Iris pigment epithelial cell (primary cell): ENCODE measurements at regions not wholly inside any gene's neighbourhood (a gene's known extent, or its start where the extent isn't known, plus 50 kb on each side); places are given as distances from the start of the nearest gene placed in this dataset.
"Not testable (repeated sequence)": the region's sequence is repeated elsewhere in the genome, so short reads cannot be mapped to it uniquely, and the experiment has no call there.

Source experiments
- DNase-seq: peaks from one replicate; pipeline ENCODE4 v3.0.0-alpha.2; 2011; ENCODE audit warnings: low read depth

DNA sequence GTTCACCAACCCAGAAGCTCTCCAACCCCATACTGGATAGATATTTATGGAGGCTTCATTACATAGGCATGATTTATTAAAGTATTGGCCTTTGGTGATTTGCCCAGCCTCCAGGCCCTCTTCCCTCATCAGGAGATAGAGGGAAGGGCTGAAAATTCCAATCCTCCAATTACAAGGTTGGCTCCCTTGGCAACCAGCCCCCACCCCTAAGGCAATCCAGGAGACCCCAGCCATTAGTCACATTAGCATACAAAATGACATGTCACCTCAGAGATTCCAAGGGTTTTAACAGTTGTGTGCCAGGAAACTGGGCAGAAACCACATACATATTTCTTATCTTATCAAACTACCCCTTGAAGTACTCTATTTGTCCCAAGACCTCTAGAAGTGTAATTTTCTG lies 210.0 kb downstream of the HINT1 start:
- no peak for DNase-seq

DNA sequence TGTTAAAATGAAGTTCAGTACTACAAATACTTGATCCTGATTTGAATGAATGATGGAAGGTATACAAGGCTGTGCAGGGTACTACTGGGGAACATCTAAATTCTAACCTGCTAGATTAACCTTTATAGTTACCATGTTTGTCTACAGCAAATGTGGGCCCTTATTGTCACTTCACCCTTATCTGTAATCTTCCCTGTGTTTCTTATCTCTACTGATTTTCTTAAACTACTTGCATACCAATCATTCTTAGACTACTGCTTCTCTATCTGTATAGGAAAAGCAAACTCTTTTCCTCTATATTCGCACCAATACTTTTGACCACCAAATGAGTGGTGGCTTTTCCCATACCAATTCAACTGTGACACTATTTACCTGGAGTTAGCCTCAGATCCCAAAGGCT lies 210.7 kb downstream of the HINT1 start:
- no peak for DNase-seq

DNA sequence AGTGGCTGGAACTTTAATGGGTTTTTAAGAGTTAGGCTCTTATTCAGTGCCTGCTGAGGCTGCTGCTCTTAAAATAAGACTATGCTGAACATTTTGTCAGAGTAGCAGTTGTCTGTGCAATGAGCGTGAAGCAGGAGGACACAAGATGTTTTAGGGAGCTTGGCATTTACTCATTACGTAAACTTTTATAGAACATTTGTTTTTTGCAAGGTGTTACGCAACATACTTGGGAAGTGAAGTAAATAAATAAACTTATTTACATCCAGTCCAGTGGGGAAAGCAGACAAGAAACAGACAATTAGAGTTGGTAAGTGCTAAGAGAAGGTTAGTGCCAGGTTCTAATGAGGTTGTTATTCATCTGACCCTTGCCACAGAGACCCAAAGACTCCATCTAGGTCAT lies 226.0 kb downstream of the HINT1 start:
- no peak for DNase-seq

DNA sequence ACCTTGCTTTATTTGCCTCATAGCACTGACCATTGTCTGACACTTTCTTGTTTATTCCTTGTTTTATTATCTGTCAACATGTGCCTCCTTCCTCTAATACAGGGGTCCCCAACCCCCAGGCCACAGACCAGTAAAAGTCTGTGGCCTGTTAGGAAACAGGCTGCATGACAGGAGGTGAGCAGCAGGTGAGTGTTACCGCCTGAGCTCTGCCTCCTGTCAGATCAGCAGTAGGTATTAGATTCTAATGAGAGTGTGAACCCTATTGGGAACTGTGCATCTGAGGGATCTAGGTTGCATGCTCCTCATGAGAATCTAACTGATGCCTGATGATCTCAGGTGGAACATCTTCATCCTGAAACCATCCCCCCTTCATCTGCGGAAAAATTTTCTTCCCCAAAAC lies 228.0 kb downstream of the HINT1 start:
- no peak for DNase-seq

DNA sequence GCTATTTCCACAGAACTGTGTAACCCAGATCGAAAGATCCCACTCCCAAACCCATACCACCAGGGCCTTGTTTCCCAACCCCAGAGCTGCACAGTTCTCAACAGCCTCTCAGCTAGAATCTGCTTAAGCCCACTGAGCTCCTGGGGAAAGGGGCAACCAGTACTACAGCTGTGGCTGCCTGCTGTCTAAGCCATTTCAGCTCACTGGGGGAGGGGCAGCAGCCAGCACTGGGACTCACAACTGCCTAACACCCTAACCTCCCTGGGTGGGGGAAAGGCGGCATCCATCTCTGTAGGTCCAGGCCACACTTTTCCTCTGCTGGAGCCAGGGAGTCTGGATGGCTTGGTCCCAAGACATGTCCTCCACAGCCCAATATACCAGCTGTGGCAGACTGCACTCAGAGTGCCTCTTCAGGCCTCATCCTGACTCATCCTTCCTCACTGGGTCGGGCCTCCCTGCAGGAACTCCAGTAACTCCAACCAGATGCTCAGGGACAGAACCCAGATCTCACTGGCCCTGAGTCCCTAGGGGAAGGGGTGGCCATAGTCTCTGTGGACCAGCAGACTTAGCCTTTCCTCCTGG lies 241.4 kb downstream of the HINT1 start:
- no peak for DNase-seq

DNA sequence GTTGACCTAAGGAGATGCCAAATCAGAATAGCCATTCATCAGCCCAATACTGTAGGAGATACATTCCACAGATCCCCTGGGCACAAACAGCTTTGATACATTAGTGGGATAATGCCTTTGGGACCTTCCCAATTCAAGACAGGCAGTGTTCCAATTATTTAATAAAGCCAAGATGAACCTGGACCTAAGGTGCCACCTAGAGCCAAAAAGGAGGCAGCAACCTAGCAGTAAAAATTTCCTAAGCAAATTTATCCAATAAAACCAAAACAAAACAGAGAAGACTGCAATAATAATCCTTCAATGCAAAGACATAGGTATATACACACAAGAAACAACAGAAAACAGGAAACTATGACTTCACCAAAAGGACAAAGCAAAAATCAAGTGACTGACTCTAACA lies 253.0 kb downstream of the HINT1 start:
- no peak for DNase-seq

DNA sequence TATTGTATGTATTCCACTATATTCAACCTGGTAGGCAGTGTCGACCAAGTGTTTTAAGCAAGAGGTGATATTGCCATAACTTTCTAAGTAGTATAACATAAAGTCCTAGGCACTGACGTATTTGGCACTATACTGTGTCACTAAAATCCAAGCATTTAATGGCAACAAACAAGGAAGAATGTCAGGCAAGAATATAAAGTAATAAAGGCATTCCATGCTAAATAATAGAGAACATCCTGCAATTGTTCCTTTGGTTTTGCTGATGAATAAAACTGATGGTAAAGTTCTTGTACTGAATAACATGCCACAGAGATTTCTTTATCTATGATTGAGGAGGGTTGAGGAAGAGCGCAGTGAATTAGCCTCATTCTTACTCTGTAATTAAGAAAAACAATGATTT lies 256.9 kb downstream of the HINT1 start:
- no peak for DNase-seq

DNA sequence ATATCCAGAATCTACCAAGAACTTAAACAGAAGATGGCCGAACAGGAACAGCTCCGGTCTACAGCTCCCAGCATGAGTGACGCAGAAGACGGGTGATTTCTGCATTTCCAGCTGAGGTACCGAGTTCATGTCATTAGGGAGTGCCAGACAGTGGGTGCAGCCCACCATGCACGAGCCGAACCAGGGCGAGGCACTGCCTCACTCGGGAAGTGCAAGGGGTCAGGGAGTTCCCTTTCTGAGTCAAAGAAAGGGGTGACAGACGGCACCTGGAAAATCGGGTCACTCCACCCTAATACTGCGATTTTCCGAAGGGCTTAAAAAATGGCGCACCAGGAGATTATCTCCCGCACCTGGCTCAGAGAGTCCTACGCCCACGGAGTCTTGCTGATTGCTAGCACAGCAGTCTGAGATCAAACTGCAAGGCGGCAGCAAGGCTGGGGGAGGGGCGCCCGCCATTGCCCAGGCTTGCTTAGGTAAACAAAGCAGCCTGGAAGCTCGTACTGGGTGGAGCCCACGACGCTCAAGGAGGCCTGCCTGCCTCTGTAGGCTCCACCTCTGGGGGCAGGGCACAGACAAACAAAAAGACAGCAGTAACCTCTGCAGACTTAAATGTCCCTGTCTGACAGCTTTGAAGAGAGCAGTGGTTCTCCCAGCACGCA lies 267.4 kb downstream of the HINT1 start:
- not testable (repeated sequence) for DNase-seq

DNA sequence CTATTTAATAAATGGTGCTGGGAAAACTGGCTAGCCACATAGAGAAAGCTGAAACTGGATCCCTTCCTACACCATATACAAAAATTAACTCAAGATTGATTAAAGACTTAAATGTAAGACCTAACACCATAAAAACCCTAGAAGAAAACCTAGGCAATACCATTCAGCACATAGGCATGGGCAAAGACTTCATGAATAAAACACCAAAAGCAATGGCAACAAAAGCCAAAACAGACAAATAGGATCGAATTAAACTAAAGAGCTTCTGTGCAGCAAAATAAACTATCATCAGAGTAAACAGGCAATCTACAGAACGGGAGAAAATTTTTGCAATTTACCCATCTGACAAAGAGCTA lies 267.9 kb downstream of the HINT1 start:
- not testable (repeated sequence) for DNase-seq

DNA sequence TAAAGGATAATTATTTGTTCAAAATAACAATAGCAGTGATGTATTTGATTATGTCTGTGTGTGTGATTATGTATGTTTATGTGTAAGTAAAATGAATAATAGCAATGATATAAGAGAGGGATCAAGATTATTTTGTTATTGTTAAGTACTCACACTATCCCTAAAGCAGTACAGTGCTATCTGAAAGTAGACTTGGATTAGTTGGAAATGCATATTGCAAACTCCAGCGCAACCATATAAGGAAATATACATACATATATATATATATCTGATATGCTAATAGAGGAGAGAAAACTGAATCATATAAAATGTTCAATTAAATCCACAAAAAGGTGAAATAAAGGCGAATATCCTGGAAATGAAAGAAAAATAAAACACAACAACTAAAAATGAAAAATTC lies 268.4 kb downstream of the HINT1 start:
- no peak for DNase-seq

DNA sequence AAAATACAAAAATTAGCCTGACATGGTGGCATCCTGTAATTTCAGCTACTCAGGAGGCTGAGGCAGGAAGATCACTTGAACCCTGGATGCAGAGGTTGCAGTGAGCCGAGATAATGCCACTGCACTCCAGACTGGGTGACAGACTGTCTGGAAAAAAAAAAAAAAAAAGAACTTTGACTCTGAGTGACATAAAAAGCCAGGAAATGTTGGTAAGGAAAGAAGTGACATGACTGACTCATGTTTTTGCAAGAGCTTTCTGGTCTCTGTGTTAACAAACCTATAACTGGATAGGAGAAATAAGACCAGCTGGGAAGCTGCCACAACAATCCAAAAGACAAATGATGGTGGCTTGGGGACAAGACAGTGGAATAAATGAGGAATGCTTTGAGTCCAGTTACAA lies 272.1 kb downstream of the HINT1 start:
- no peak for DNase-seq

DNA sequence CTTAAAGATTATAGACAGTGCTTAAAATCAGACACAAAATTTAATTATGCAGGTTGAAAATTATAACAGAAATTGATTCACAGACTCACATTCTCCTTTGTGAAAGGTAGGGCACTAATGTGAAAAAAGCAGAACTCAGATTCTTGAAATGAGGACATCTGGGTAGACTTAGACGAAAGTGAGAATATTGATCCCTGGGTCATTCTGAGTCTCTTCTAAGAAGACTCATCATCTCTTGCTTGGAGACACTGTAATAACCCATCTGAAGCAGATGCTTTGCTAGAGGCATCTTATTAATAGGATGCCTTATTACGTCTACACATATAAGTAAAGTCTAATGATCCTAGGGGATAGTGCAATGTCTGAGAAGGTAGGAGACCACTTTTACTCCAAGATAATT lies 274.4 kb downstream of the HINT1 start:
- no peak for DNase-seq

DNA sequence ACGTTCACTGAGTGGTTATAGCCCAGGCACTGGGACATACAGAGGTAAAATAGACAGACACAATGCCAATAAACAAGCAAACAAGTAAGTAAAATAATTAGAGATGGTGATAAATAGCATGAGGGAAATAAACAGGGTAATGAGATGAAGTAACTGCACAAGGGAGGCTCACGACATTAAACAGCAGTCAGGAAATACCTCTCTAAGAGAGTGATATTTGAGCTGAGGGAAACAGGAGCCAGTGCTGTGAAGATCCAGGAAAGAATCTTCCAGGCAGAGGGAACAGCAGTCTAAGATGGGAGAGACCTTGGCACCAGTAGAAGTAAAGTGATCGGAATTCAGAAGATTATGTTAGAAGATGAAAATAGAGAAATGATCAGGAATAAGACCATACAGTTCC lies 279.4 kb downstream of the HINT1 start:
- DNase-seq = no peak

DNA sequence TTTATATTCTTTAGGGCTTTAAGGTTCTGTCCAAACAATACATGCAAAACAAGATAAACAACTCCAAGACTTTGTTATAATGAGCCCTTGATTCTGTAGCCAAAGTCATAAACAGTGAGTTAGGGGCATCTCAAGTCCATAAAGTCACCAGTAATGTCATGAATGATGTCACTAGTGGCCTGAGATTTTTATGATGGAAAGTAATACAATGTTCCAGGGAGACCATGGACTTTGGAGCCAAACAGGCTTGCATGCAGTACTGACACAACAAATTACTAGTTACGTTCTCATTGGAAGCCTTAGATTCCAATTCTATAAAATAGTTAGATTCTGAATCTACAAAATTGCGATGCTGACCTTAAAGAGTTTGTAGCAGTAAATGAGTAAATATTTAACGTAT lies 280.0 kb downstream of the HINT1 start:
- no peak for DNase-seq

DNA sequence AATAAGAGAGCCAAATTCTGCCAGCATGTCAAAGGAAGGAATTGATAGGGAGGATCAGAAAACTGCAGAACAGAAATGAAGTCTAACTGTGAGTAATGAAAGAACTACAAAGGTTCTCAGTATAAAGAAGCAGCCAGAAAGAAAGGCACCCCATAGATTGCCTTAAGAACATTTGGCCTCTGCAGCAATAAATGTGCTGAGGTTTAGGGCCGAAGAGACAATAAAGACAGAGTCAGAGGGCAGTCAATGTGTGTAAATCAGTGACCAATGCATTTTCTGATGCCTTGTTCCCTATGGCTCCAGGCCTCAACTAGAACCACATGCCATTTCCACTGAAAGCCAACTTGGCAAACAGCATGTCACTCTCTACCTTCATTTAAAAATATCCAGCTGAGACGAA lies 281.0 kb downstream of the HINT1 start:
- no peak for DNase-seq

DNA sequence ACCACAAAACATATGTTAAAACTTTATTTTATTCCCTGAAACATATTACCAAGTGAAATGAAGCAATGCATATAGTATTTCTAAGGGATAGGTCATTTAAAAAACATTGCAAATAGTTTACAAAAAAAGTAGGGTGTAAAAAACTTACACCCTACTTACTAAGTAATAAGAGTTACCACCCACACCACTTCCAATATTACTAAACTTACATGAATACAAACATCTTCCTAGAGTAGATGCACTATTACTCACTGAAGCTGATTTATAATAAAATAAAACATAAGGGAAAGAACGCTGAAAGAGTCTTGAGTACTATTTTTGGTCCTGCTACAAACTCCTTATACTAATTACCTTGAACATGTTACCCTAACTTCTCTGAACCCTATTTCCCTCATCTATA lies 289.4 kb downstream of the HINT1 start:
- no peak for DNase-seq

DNA sequence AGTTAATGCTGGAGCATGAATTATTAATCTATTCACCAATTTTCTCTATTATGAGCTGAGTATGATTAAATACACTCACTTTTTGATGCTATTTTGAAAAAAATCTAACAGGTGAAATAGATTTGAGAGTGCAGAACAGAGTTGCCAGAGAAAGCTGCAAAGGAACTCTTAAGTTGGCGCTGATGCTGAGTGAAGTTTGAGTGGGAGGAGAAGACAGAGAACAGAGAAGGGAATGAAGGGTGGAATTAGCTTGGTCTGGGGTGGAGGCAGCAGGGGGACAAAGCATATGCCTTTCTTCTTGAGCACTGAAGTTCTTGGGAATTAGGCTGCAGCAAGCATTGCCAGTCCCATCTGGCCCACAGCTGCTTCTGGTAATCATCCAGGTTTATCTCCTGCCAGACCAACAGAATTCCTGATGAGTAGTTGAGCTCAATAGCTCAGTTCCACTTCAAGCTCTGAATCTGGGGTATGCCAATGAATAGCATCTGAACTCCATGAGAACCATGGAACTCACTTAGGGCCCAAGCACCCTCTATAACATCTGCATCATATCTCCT lies 290.1 kb downstream of the HINT1 start:
- no peak for DNase-seq

DNA sequence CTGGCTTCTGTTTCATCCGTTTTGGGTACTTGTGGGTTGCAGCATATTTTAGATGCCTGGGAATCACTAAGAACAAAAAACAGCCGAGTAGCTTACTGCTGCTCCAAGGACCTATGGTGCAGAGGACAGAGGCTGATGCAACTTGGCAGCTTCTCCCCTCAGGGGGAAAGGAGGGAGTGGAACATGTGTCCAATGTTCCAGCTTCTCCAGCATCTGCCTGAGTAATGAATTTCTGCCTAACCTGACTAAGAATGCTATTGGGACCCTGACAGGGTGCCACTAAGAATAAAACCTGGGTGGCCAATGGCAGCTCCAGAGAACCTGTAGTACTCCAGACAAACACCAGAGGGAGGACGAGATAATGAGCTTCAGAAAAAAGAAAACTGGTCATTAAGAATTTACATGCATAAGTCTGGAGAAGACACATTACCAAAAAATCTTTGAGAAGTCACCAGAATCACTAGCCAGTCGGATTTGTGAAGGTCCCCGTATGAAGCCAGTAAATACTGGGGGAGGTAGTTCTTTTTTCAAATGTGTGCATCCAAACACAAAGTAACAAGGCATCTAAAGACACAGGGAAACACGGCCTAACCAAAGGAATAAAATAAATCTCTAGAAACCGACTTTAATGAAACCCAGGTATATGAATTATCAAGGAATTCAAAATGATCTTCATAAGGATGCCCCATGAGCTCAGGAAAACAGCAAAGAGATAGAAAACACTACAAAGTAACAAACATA lies 293.5 kb downstream of the HINT1 start:
- peak; percentile 30 for DNase-seq

DNA sequence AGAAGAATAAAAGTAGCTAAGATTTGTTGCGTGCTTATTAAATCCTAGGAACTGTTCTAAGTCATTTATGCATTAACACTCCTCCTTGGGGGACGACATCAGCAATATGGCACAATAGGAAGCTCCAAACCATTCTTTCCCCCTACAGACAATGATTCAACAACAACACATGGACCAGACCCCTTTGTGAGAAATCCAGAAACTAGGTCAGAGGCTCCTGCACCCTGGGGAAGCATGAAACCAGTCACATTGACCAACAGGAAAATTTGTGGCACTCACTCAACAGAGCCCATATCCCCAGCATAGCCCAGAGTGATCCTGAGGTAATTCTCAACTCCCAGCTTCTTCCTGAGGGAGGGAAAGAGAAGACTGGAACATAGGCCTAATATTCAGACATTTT lies 294.4 kb downstream of the HINT1 start:
- DNase-seq = no peak

DNA sequence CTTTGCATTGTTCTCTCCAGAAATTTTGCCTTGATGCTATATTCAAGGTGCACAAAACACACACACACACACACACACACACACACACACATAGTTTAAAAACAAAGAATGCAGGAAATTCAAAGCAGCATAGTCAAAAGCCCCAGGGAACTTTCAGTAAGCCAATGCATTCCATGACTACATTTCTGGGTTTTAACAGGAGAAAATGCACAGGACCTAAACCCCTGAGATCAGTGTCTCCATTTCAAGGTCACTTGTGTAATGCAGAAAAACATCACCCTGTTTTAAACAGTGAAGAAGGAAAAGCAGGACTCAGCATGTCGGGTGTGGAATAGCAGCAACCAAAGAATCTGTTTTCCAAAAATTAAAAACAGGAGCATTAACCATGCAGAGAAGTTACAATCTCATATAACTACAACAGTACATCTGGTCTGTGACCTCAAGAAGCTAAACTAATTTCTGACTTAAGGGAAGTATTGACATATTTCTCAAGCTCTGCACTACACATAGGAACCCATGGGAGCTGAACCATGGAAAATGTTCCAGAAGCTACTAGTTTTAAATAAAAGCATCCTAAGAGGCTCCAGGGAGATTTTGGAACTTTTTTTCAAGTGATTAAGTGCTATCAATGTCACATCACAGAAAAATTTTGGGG lies 296.7 kb downstream of the HINT1 start:
- peak; percentile 11 for DNase-seq

DNA sequence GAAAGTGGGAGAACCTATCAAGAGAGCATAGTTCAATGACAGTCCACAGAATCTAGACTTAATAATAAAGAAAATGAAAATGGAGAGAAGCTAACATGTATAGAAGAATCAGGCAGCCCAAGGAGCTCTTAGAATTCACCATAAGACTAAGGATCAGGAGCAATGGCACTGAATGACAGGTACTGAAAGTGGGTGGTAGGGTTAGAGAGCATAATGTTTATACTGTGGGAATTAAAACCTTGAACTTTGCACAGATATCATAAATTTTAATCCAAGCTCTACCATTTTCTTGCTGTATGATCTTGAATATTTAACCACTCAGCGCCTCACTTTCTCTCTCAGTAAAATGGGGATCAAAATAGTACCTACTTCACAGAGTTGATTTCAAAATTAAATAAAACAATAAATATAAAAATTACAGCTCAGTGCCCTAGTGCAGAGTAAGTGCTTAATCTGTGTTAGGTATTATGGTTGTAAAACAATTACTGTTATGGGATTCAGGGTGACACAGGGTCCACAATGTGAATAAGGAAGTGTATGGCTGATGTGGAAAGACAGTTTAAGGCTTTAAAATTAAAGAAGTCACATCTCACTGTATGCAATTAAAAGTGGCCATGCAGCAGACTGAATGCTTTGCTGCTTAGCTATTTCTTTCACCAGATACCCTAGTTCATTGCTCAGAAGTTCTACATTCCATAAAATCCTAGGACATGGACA lies 319.8 kb downstream of the HINT1 start:
- DNase-seq = no peak
